Tibial artery (tissue), 4 donors: ENCODE measurements at regions not wholly inside any gene's neighbourhood (a gene's known extent, or its start where the extent isn't known, plus 50 kb on each side); places are given as distances from the start of the nearest gene placed in this dataset.
A peak's percentile ranks its signal among the peaks of the same experiment; 100 is the strongest.

Experiments used
- DNase-seq, 2 donors: peaks; one replicate each; pipeline ENCODE4 v3.0.0-alpha.2; 2019
- H3K27ac ChIP-seq, 2 donors: fragments of 200-600 bp; sonication (generic) in 1 of 2; 1 replicate in 1 of 2; 2 replicates in 1 of 2; pipeline ENCODE4 v1.5.1; 2018 to 2019; ENCODE audit warnings: mild to moderate bottlenecking in 1 of 2
- H3K27me3 ChIP-seq, 2 donors: fragments of 200-600 bp; sonication (generic) in 1 of 2; one replicate each; pipeline versions ENCODE4 v1.5.1 to v1.6.0; 2016 to 2019
- H3K36me3 ChIP-seq, 3 donors: fragments of 200-600 bp; sonication (generic) in 2 of 3; one replicate each; pipeline ENCODE4 v1.5.1; 2016 to 2019; ENCODE audit warnings: mild to moderate bottlenecking in 2 of 3
- H3K4me1 ChIP-seq, 4 donors: fragments of 200-600 bp; sonication (generic) in 2 of 4; 1 replicate in 3 of 4; 2 replicates in 1 of 4; pipeline ENCODE4 v1.5.1; 2016 to 2019
- H3K4me3 ChIP-seq, 2 donors: fragments of 200-600 bp; sonication (generic) in 1 of 2; 1 replicate in 1 of 2; 2 replicates in 1 of 2; pipeline ENCODE4 v1.5.1; 2018 to 2019; ENCODE audit warnings: mild to moderate bottlenecking in 2 of 2
- H3K9me3 ChIP-seq, 3 donors: fragments of 200-600 bp; sonication (generic) in 1 of 3; one replicate each; pipeline ENCODE4 v1.5.1; 2016 to 2019
- CTCF ChIP-seq, 2 experiments: fragments of 200-600 bp in 1 of 2; fragments of 450-650 bp in 1 of 2; IDR thresholded peaks; one replicate each; pipeline ENCODE4 v1.5.1; 2017 to 2019; ENCODE audit warnings: antibody characterized with exemption in 2 of 2, mild to moderate bottlenecking in 1 of 2, moderate library complexity in 1 of 2
- intact Hi-C: fragments of 100-400 bp; cut with DNase I; formaldehyde crosslinking; loops from one replicate; pipeline ENCODE4 v1.15.0; 2023; ENCODE audit warnings: low total_unique reads

GRCh38 chr18:34978533-34978893, 62.7 kb upstream of the MAPRE2 start:
- Histone ChIP-seq H3K4me1 (peaks cover 0 to 26% (median 7%) of the 10 kb centered on the region in 4 donors), H3K4me3 (peak overlapping the region; percentile 77 to 92), H3K27me3 (no peaks in the 10 kb centered on the region), H3K36me3 (no peaks in the 10 kb centered on the region), H3K9me3 (no peaks in the 10 kb centered on the region), H3K27ac (peak overlapping the region; percentile 60 to 79)
- no peak for TF ChIP-seq CTCF (IDR thresholded peaks at IDR 0.05)
- DNase-seq, result no peak
- intact Hi-C loops, result no loop called here

- H3K4me3 ChIP-seq, result peak overlapping the region; percentile 77 to 92
Observed at GRCh38 chr18:34978953-34979608, 62.1 kb upstream of the MAPRE2 start.

GRCh38 chr18:34981487-34981886, 59.7 kb upstream of the MAPRE2 start:
- no peak overlapping the region for H3K4me3 ChIP-seq
- intact Hi-C loops, result no loop called here
- H3K4me1 ChIP-seq, result peaks cover 0 to 11% (median 3%) of the 10 kb centered on the region in 4 donors
- DNase-seq, result no peak
- TF ChIP-seq CTCF (IDR thresholded peaks at IDR 0.05), result no peak
- no peaks in the 10 kb centered on the region for H3K36me3 ChIP-seq
- H3K27ac ChIP-seq, result no peak overlapping the region
- H3K9me3 ChIP-seq, result no peaks in the 10 kb centered on the region
- no peaks in the 10 kb centered on the region for H3K27me3 ChIP-seq

More at GRCh38 chr18:34978953-34979608, 62.1 kb upstream of the MAPRE2 start:
- no peak for TF ChIP-seq CTCF (IDR thresholded peaks at IDR 0.05)
- Histone ChIP-seq H3K27ac (peak overlapping the region; percentile 60 to 79), H3K9me3 (no peaks in the 10 kb centered on the region), H3K36me3 (no peaks in the 10 kb centered on the region), H3K4me1 (peaks cover 0 to 26% (median 7%) of the 10 kb centered on the region in 4 donors), H3K27me3 (no peaks in the 10 kb centered on the region)
- peak; percentile 77 to 79 for DNase-seq
- intact Hi-C loops, result no loop called here

- H3K4me3 ChIP-seq, result no peak overlapping the region
- TF ChIP-seq CTCF (IDR thresholded peaks at IDR 0.05), result no peak
- intact Hi-C loops, result no loop called here
Observed at GRCh38 chr18:34985963-34986362, 55.2 kb upstream of the MAPRE2 start.

GRCh38 chr18:34990597-34990996, 50.6 kb upstream of the MAPRE2 start:
- Histone ChIP-seq H3K27ac (peak overlapping the region; percentile 45 to 52), H3K27me3 (no peaks in the 10 kb centered on the region), H3K4me1 (peaks cover 0 to 31% (median 13%) of the 10 kb centered on the region in 4 donors), H3K9me3 (no peaks in the 10 kb centered on the region), H3K4me3 (no peak overlapping the region), H3K36me3 (no peaks in the 10 kb centered on the region)
- peak; percentile 24 to 67 for DNase-seq
- no peak for TF ChIP-seq CTCF (IDR thresholded peaks at IDR 0.05)
- intact Hi-C loops, result no loop called here

More at GRCh38 chr18:34985963-34986362, 55.2 kb upstream of the MAPRE2 start:
- Histone ChIP-seq H3K36me3 (no peaks in the 10 kb centered on the region), H3K4me1 (peaks cover 0 to 14% (median 10%) of the 10 kb centered on the region in 4 donors), H3K27me3 (no peaks in the 10 kb centered on the region), H3K9me3 (no peaks in the 10 kb centered on the region), H3K27ac (no peak overlapping the region)
- DNase-seq, result no peak
